ENCODE measurements at regions not wholly inside any gene's neighbourhood (a gene's known extent, or its start where the extent isn't known, plus 50 kb on each side); places are given as distances from the start of the nearest gene placed in this dataset.
"Not testable (repeated sequence)": the region's sequence is repeated elsewhere in the genome, so short reads cannot be mapped to it uniquely, and the experiment has no call there.

DNA sequence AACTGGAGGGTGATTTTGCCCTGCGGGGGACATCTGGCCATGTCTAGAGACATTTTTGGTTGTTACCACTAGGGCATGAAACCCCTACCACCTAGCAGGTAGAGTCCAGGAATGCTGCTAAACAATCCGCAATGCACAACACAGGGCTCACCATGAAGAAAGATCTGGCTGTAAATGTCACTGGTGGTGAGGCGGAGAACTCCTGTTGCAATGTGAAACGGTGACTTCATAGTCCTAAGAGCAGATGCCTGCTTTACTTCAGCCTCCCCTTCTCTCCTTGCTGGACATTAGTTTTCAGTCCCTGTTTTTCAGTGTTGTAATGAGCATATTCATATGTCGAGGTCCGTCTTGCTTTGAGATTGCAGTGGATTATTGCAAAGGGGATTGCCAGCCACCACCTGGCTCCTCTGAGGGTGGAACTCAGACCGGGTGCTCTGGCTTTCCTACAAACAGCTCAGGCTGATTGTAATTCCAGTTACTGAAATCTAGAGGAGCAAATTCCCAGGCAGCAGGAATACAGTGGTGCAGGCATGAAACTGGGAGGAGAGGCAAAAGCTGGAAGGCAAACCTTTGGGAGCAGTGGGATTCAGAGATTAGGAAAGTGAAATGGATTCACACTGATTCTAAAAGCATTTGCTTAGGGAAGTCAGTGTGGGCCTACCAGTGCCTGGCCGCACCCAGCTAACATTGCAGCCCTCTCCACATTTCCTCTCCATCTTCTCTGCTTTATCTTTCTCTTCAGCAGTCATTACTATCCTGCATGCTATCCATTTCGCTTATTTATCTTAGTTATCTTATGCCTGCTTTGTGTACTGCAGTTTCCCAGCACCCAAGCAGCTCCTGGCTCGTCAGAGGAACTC, 76.1 kb upstream of the PCDH8 start:
- no peaks in the 10 kb centered on the region for H3K36me3 Mint-ChIP-seq (ENCODE audit: insufficient read depth)
- DNase-seq (no peak), ATAC-seq (replicated peaks) (no peak)
- no peaks in the 10 kb centered on the region for H3K4me1 Mint-ChIP-seq (ENCODE audit: low read depth in 2 of 2)
- peaks cover 17 to 26% of the 10 kb centered on the region in 2 donors for H3K27me3 Mint-ChIP-seq
- H3K27ac Mint-ChIP-seq, result no peak overlapping the region
- H3K9me3 Mint-ChIP-seq, result no peaks in the 10 kb centered on the region
- H3K4me3 Mint-ChIP-seq, result no peak overlapping the region

DNA sequence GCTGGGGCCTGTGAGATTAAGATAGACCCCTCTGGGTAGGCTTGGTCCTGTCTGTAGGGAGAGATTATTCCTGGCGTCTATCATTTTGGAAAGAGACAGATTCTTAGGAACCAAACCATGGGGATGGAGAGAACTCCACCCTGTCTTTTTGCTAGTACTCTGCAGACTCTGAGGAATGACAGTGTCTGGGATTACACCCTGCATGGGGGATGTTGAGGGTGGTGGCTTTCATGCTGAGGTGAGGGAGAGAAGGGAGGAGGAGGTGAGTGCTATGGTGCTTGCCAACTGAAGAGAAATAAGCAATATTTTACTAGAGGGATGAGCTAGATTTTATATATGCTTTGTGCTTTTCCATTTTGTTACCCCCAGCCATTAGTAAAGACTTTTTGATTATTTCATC, 74.5 kb upstream of the PCDH8 start:
- H3K27me3 Mint-ChIP-seq, result peaks cover 18 to 25% of the 10 kb centered on the region in 2 donors
- DNase-seq (no peak), ATAC-seq (replicated peaks) (no peak)
- H3K4me1 Mint-ChIP-seq (ENCODE audit: low read depth in 2 of 2), result no peaks in the 10 kb centered on the region
- H3K27ac Mint-ChIP-seq, result no peak overlapping the region
- H3K4me3 Mint-ChIP-seq, result no peak overlapping the region
- H3K9me3 Mint-ChIP-seq, result peaks cover 0 to 5% of the 10 kb centered on the region in 2 donors
- H3K36me3 Mint-ChIP-seq (ENCODE audit: insufficient read depth), result no peaks in the 10 kb centered on the region

GRCh38 chr13:52921194-52921593, 72.8 kb upstream of the PCDH8 start:
- peak; percentile 26 for ATAC-seq (replicated peaks)
- Mint-ChIP-seq H3K9me3 (peaks cover 2 to 11% of the 10 kb centered on the region in 2 donors), H3K27me3 (peaks cover 23 to 32% of the 10 kb centered on the region in 2 donors), H3K27ac (no peak overlapping the region), H3K4me3 (no peak overlapping the region), H3K36me3 (ENCODE audit: insufficient read depth) (no peaks in the 10 kb centered on the region), H3K4me1 (ENCODE audit: low read depth in 2 of 2) (no peaks in the 10 kb centered on the region)
- DNase-seq, result no peak

DNA sequence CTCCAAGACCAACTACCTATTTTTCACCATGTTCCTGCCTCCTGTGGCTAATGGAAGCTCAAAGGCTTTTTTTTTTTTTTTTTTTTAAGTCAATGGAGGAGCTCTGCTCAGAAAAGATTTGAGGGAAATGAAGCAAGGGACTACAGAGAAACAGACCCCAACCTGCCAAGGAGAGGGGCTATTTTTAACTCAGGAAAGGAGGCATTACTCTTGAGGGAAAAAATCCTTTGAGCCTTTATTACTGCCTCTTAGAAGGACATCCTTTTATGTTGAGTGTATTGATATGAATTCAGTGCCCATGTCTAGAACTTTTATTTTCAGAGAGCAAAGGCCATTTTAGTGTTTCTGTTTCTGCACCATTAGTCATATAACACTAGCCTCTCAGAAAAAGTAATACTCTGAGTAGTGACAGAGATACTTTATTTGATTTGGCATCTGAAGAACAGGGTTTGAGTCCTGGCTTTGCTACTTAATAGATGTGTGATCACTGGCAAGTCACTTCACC, 68.1 kb upstream of the PCDH8 start:
- Mint-ChIP-seq H3K4me1 (ENCODE audit: low read depth in 2 of 2) (no peaks in the 10 kb centered on the region), H3K36me3 (ENCODE audit: insufficient read depth) (no peaks in the 10 kb centered on the region), H3K9me3 (peaks cover 2 to 11% of the 10 kb centered on the region in 2 donors), H3K27ac (no peak overlapping the region), H3K27me3 (peaks cover 23 to 34% of the 10 kb centered on the region in 2 donors), H3K4me3 (no peak overlapping the region)
- ATAC-seq (replicated peaks) (no peak), DNase-seq (no peak)

DNA sequence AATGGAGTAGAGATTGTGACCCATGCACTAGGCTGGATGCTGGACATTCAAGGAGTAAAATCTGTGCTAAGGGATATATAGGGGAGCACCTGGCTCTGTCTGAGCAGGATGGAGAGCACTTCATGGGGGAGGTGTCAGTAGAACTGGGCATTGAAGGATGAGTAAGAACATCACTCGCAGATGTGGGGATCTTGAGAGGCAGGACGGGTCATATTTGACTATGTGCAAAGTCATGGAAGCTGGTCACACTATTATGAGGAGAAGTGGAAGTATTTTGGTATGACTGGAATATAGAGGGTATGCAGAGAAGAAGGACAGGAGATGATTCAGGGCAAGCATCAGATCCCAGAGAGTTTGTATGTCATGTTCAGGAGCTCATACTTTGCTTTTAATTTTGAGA, 62.9 kb upstream of the PCDH8 start:
- no peak overlapping the region for H3K27ac Mint-ChIP-seq
- no peak overlapping the region for H3K4me3 Mint-ChIP-seq
- no peaks in the 10 kb centered on the region for H3K36me3 Mint-ChIP-seq (ENCODE audit: insufficient read depth)
- DNase-seq (no peak), ATAC-seq (replicated peaks) (no peak)
- H3K27me3 Mint-ChIP-seq, result peaks cover 23 to 37% of the 10 kb centered on the region in 2 donors
- H3K9me3 Mint-ChIP-seq, result no peaks in the 10 kb centered on the region
- H3K4me1 Mint-ChIP-seq (ENCODE audit: low read depth in 2 of 2), result no peaks in the 10 kb centered on the region

DNA sequence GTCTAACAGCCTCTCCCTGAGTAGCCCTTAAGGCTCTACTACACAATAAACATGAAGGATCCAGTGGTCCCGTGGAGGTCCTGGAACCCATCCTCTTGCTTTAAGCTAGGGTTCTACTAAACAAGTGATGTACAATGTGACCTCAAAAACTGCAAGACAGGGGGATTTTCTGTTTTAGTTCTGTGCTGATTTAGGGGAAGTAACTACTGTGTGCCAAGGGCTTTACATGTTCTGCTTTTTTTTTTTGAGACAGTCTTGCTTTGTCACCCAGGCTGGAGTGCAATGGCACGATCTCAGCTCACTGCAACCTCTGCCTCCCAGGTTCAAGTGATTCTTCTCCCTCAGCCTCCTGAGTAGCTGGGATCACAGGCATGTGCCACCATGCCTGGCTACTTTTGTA, 61.9 kb upstream of the PCDH8 start:
- H3K27ac Mint-ChIP-seq; H3K9me3 Mint-ChIP-seq; DNase-seq; H3K4me1 Mint-ChIP-seq (ENCODE audit: low read depth in 2 of 2); ATAC-seq (replicated peaks); H3K36me3 Mint-ChIP-seq (ENCODE audit: insufficient read depth); H3K4me3 Mint-ChIP-seq: not testable (repeated sequence)
- peaks cover 34 to 47% of the 10 kb centered on the region in 2 donors for H3K27me3 Mint-ChIP-seq

GRCh38 chr13:52906122-52906903, 57.9 kb upstream of the PCDH8 start:
- H3K9me3 Mint-ChIP-seq, result no peaks in the 10 kb centered on the region
- DNase-seq, result no peak
- peaks cover 52 to 70% of the 10 kb centered on the region in 2 donors for H3K27me3 Mint-ChIP-seq

DNA sequence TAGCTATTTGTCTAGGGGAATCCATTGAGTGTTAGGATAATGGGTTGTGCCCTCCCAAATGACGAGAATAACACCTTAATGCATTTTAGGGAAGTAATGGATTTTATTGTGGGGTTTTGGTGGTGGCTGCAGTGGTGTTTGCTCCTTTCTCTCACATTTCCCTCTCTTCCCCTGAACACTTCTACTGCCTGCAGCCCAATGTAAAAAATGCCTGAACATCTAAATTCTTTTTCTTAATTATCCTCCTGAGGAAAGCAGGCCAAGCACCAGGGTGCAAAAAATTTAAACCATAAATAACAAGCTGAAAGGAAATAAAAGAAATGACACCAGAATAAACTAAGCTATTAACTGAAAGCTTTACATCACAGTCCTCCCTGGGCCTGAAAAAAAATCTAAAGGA, 57.3 kb upstream of the PCDH8 start:
- H3K4me3 Mint-ChIP-seq, result no peak overlapping the region
- H3K27ac Mint-ChIP-seq, result no peak overlapping the region
- H3K36me3 Mint-ChIP-seq (ENCODE audit: insufficient read depth), result no peaks in the 10 kb centered on the region
- peaks cover 48 to 64% of the 10 kb centered on the region in 2 donors for H3K27me3 Mint-ChIP-seq
- DNase-seq, result no peak
- no peak for ATAC-seq (replicated peaks)
- H3K9me3 Mint-ChIP-seq, result no peaks in the 10 kb centered on the region
- H3K4me1 Mint-ChIP-seq (ENCODE audit: low read depth in 2 of 2), result no peaks in the 10 kb centered on the region

More at GRCh38 chr13:52906122-52906903, 57.9 kb upstream of the PCDH8 start:
- Mint-ChIP-seq H3K4me3 (no peak overlapping the region), H3K36me3 (ENCODE audit: insufficient read depth) (no peaks in the 10 kb centered on the region), H3K27ac (no peak overlapping the region), H3K4me1 (ENCODE audit: low read depth in 2 of 2) (no peaks in the 10 kb centered on the region)
- ATAC-seq (replicated peaks), result no peak

- ATAC-seq (replicated peaks), result no peak
- Mint-ChIP-seq H3K4me1 (ENCODE audit: low read depth in 2 of 2) (no peaks in the 10 kb centered on the region), H3K27me3 (peaks cover 44 to 60% of the 10 kb centered on the region in 2 donors), H3K27ac (no peak overlapping the region), H3K9me3 (no peaks in the 10 kb centered on the region), H3K36me3 (ENCODE audit: insufficient read depth) (no peaks in the 10 kb centered on the region), H3K4me3 (no peak overlapping the region)
- DNase-seq, result no peak
Observed at GRCh38 chr13:52903320-52903719, 54.9 kb upstream of the PCDH8 start.

GRCh38 chr13:52899206-52899605, 50.8 kb upstream of the PCDH8 start:
- peaks cover 12 to 33% of the 10 kb centered on the region in 2 donors for H3K27me3 Mint-ChIP-seq
- H3K4me1 Mint-ChIP-seq (ENCODE audit: low read depth in 2 of 2), result no peaks in the 10 kb centered on the region
- no peak for ATAC-seq (replicated peaks)
- H3K4me3 Mint-ChIP-seq, result no peak overlapping the region
- no peak for DNase-seq
- no peaks in the 10 kb centered on the region for H3K9me3 Mint-ChIP-seq
- H3K36me3 Mint-ChIP-seq (ENCODE audit: insufficient read depth), result no peaks in the 10 kb centered on the region
- H3K27ac Mint-ChIP-seq, result no peak overlapping the region
